GM12875 (cell line): ENCODE measurements at regions not wholly inside any gene's neighbourhood (a gene's known extent, or its start where the extent isn't known, plus 50 kb on each side); places are given as distances from the start of the nearest gene placed in this dataset.

Source experiments
- H3K4me3 ChIP-seq: one replicate; pipeline ENCODE4 v1.5.1; 2011; ENCODE audit warnings: low read depth, low read length, control low read depth
- TF ChIP-seq, protein P1 (sequence below): IDR thresholded peaks from 2 replicates; pipeline ENCODE4 v1.5.1; 2011; ENCODE audit warnings: low read depth, mild to moderate bottlenecking, control low read depth, inconsistent platforms, low read length, moderate library complexity, borderline replicate concordance; ENCODE audit not compliant: insufficient read depth

DNA sequence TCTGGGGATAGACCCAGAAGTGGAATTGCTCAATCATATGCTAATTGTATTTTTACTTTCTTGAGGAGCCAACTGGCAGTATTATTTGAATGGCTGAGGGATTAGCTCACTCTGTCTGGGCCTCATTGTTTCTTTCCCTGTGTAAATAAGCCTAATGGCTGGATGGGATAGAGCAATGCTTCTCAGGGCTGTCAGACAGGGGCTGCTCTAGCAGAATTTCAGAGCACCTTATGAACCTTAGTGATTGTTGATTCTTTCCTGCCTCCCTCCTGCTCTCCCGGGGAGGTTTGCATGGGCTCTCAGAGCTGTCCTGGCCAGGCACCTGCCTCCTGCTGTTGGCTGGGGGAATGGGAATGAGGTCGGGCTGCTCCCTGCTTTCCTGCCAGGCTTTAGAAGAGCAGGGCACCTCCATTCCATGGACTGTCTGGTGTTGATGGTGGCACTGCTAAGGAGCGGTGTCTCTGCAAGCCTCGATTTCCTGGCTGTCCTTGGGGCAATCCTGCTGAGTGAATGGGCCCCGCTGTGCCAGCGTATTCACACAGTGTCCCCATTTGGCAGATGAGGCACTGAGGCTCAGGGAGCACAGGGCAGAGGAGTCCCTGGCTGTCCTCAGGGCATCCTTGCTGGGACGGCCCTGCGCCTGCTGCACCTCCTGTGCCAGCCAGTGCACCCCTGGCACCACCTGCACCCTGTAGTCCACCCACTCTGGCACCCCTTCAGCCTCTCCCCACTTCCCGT lies 468.2 kb upstream of the HS6ST1 start:
- H3K4me3 ChIP-seq: no peak overlapping the region
- TF ChIP-seq, protein P1, sequence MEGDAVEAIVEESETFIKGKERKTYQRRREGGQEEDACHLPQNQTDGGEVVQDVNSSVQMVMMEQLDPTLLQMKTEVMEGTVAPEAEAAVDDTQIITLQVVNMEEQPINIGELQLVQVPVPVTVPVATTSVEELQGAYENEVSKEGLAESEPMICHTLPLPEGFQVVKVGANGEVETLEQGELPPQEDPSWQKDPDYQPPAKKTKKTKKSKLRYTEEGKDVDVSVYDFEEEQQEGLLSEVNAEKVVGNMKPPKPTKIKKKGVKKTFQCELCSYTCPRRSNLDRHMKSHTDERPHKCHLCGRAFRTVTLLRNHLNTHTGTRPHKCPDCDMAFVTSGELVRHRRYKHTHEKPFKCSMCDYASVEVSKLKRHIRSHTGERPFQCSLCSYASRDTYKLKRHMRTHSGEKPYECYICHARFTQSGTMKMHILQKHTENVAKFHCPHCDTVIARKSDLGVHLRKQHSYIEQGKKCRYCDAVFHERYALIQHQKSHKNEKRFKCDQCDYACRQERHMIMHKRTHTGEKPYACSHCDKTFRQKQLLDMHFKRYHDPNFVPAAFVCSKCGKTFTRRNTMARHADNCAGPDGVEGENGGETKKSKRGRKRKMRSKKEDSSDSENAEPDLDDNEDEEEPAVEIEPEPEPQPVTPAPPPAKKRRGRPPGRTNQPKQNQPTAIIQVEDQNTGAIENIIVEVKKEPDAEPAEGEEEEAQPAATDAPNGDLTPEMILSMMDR: no peak

DNA sequence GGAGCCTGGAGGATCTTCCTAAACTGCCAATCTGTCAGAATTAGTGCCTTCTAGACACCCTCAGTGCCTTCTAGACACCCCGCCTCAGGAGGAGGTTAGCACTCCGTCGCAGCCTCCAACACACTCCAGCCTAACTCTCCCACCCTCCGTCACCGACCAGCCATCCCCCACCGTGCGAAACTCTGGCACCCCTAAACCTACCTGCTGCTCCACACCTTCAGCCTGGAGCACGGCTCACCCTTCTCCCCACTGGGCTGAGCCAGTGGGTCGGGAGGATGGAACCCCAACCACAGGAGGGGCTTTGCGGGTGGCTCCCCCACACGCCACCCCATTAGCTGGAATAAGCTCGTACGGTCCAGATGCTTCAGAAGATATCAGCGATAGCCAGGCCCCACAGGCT lies 468.9 kb upstream of the HS6ST1 start:
- TF ChIP-seq, protein P1: no peak
- no peak overlapping the region for H3K4me3 ChIP-seq

GRCh38 chr2:128788636-128789220 lies 470.1 kb upstream of the HS6ST1 start:
- no peak overlapping the region for H3K4me3 ChIP-seq
- TF ChIP-seq, protein P1: no peak

DNA sequence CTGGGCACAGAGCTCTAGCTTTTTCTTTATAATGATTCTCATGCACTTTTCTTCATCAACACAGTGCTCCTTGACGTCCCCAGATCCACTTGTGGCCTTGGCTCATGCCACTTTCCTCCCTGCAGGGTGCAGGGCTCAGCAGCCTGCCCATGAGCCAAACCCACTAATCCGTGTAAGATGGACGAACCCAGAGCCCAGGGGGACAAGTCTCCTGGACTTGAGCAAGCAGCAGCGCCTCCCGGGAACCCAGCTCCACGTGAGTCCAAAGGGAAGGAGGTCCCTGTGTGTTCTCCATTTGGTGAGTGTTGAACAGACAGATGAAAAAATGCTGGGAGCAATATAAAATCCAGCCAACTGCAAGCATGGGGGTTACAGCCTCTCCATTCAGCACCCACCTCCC lies 470.6 kb upstream of the HS6ST1 start:
- H3K4me3 ChIP-seq: no peak overlapping the region
- TF ChIP-seq, protein P1: no peak

DNA sequence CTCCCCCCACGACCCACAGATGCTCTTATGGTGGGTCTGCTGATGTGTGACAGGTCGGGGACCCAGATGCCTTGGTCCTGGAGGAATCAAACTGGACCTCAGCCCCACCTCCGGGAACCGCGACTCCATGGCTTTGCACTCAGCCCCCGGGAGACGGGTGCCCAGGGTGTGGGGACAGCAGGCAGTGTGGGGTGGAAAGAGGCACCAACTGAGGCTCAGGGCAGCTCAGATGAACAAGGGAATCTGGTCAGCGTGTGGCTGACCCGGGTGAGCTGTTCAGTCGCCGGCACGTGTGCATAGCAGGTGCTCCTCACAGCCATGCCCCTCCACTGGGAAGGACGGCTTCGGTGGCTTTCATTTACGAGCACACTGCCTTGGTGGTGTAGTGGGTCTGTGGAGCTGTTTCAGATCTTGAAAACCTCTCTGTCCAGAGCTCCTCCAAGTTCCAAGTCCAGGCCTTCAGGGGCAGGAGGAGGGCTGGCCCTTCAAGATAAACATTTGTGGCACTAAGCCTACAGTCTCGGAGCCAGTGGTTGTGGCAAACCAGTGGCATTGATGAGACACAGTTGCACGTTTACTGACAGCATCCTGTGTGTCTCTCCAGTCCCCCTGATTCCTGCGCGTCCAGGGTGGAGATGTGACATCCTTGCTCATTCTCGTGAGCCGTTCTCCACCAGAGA lies 471.2 kb upstream of the HS6ST1 start:
- TF ChIP-seq, protein P1: no peak

GRCh38 chr2:128790541-128791001 lies 471.9 kb upstream of the HS6ST1 start:
- TF ChIP-seq, protein P1: no peak
- no peak overlapping the region for H3K4me3 ChIP-seq

More for the DNA sequence above, 471.2 kb upstream of the HS6ST1 start:
- H3K4me3 ChIP-seq: no peak overlapping the region
